ENCODE measurements at regions not wholly inside any gene's neighbourhood (a gene's known extent, or its start where the extent isn't known, plus 50 kb on each side); places are given as distances from the start of the nearest gene placed in this dataset.

GRCh38 chr6:145491126-145491525 lies 244.2 kb downstream of the EPM2A start:
- Histone ChIP-seq H3K36me3 (ENCODE audit: control insufficient read depth in 2 of 4, insufficient read depth in 4 of 4, low read length in 3 of 4) (no peaks in the 10 kb centered on the region), H3K18ac (ENCODE audit: extremely low read depth, low read length) (no peak overlapping the region), H3K9me3 (ENCODE audit: insufficient read depth in 2 of 2, low read depth in 1 of 2, low read length in 1 of 2) (no peaks in the 10 kb centered on the region), H4K91ac (replicated peaks; ENCODE audit: insufficient read length, low read length) (no peak overlapping the region), H4K8ac (ENCODE audit: extremely low read depth, insufficient read depth, low read length) (no peak overlapping the region), H3K23me2 (ENCODE audit: low read depth, low read length) (no peaks in the 10 kb centered on the region), H2AK5ac (ENCODE audit: low read depth, low read length) (no peak overlapping the region), H3K4me1 (replicated peaks in 1 of 4; ENCODE audit: control insufficient read depth in 3 of 4, insufficient read depth in 4 of 4, low read length in 3 of 4) (no peaks in the 10 kb centered on the region), H3K4me3 (ENCODE audit: extremely low read depth in 1 of 4, insufficient read depth in 2 of 4, low read depth in 3 of 4, low read length in 4 of 4) (no peak overlapping the region), H3K23ac (ENCODE audit: insufficient read length) (no peak overlapping the region), H3K27ac (ENCODE audit: low read depth, low read length) (no peak overlapping the region), H3K27me3 (replicated peaks in 1 of 4; ENCODE audit: control insufficient read depth in 3 of 4, extremely low read depth in 1 of 4, insufficient read depth in 3 of 4, low read length in 3 of 4) (no peaks in the 10 kb centered on the region), H3K79me2 (ENCODE audit: control insufficient read depth in 1 of 2, insufficient read depth in 2 of 2, low read length in 2 of 2) (no peaks in the 10 kb centered on the region), H4K20me1 (replicated peaks in 1 of 2; ENCODE audit: control insufficient read depth in 1 of 2, insufficient read depth in 2 of 2, low read length in 2 of 2) (no peaks in the 10 kb centered on the region), H3K79me1 (ENCODE audit: low read depth, low read length) (no peaks in the 10 kb centered on the region), H2AFZ (ENCODE audit: low read length) (no peak overlapping the region), H3K4ac (replicated peaks; ENCODE audit: insufficient read length, low read depth, low read length) (no peak overlapping the region), H3K56ac (replicated peaks; ENCODE audit: insufficient read length, low read depth, low read length) (no peak overlapping the region), H4K5ac (ENCODE audit: insufficient read length, low read depth, low read length) (no peak overlapping the region), H3K4me2 (ENCODE audit: insufficient read depth in 1 of 2, low read depth in 2 of 2, low read length in 2 of 2) (no peak overlapping the region), H2BK5ac (ENCODE audit: low read depth, low read length) (no peak overlapping the region), H3K14ac (ENCODE audit: insufficient read length) (no peak overlapping the region), H3K9ac (replicated peaks in 1 of 4; ENCODE audit: extremely low read depth in 1 of 4, low read depth in 3 of 4, low read length in 3 of 4) (no peak overlapping the region), H2BK15ac (ENCODE audit: low read length) (no peak overlapping the region), H2BK20ac (ENCODE audit: low read length) (no peak overlapping the region), H2BK120ac (replicated peaks; ENCODE audit: low read depth, low read length) (no peak overlapping the region), H2BK12ac (ENCODE audit: low read depth, low read length) (no peak overlapping the region)
- peak; percentile 13 for FAIRE-seq
- no peak for TF ChIP-seq EZH2 (IDR thresholded peaks at IDR 0.05; ENCODE audit: low read depth, low read length, severe bottlenecking)
- TF ChIP-seq MAX (IDR thresholded peaks at IDR 0.05): no peak
- TF ChIP-seq SRF (IDR thresholded peaks at IDR 0.05; ENCODE audit: low read depth, low read length): no peak
- TF ChIP-seq CHD1 (IDR thresholded peaks at IDR 0.05; ENCODE audit: low read depth, low read length): no peak
- no peak for TF ChIP-seq CBX5 (IDR thresholded peaks at IDR 0.05; ENCODE audit: low read depth, low read length)
- no peak for TF ChIP-seq BRCA1 (IDR thresholded peaks at IDR 0.05; ENCODE audit: low read depth, low read length)
- no peak for TF ChIP-seq HDAC2 (IDR thresholded peaks at IDR 0.05; ENCODE audit: borderline replicate concordance in 1 of 2, low read depth in 2 of 2, low read length in 2 of 2)
- peak; percentile 10 to 50 (median 34); a peak in 3 of 4 replicates for TF ChIP-seq CTCF (IDR thresholded peaks at IDR 0.05; ENCODE audit: control extremely low read depth in 1 of 3, insufficient read depth in 1 of 3, low read depth in 1 of 3, low read length in 3 of 3)
- TF ChIP-seq FOSL1 (IDR thresholded peaks at IDR 0.05; ENCODE audit: insufficient read depth, low read depth, low read length): no peak
- no peak for TF ChIP-seq TEAD4 (IDR thresholded peaks at IDR 0.05; ENCODE audit: low read depth, low read length)
- TF ChIP-seq RAD21 (IDR thresholded peaks at IDR 0.05 in 1 of 2, conservative IDR thresholded peaks at IDR 0.05 in 1 of 2; ENCODE audit: low read depth in 2 of 2, low read length in 2 of 2): peak; percentile 24 to 42; a peak in 3 of 4 replicates
- POLR2A ChIA-PET (ENCODE audit: partially characterized antibody): no interaction called here
- DNase-seq (ENCODE audit: low read depth in 1 of 2, low spot score in 2 of 2): no peak
- WGBS, 2 experiments (ENCODE audit: extremely low coverage in 1 of 2, insufficient coverage in 1 of 2, insufficient read length in 1 of 2, insufficient replicate concordance in 2 of 2, low coverage in 1 of 2, low lambda C conversion rate in 2 of 2, missing lambda C conversion rate in 1 of 2): 72% methylated on average over 8 of the region's 8 CpGs; no CpG with 5 or more reads in 1 of the 2 experiments
- CTCF ChIA-PET (ENCODE audit: partially characterized antibody): interaction anchor here (1.0 to 2.0 kb wide), 3 partner anchors 10 to 142 kb away, joined by 3 to 7 read pairs (median 3); no protein-coding TSS in a partner anchor

All from H1 (cell line).